Naive thymus-derived CD4-positive, alpha-beta T cell (primary cell): ENCODE measurements at regions not wholly inside any gene's neighbourhood (a gene's known extent, or its start where the extent isn't known, plus 50 kb on each side); places are given as distances from the start of the nearest gene placed in this dataset.

Experiments
- ATAC-seq: fragments of 150-1000 bp; cut with Tn5 transposase; 2 replicates; pipeline ENCODE4 v1.10.0; 2021; ENCODE audit warnings: mild to moderate bottlenecking, moderate library complexity
- CTCF ChIA-PET: fragments of 350-600 bp; sonication (Branson Sonifier 250); formaldehyde crosslinking; loops from one replicate; lab custom pipeline; 2021; ENCODE audit warnings: antibody characterized with exemption; lab: Charles Lee
- POLR2A ChIA-PET: fragments of 350-600 bp; sonication (Branson Sonifier 250); formaldehyde crosslinking; loops from one replicate; lab custom pipeline; 2021; ENCODE audit warnings: antibody characterized with exemption, inconsistent platforms; lab: Charles Lee
- DNase-seq, 9 donors: peaks; one replicate each; pipeline versions ENCODE4 v3.0.0 to v3.0.0-alpha.2; 2020 to 2022; ENCODE audit warnings: mixed read lengths in 1 of 9
- H3K27ac ChIP-seq: one replicate; pipeline ENCODE4 v1.7.0; 2013; ENCODE audit warnings: mild to moderate bottlenecking, low read depth, low read length, moderate library complexity
- H3K27me3 ChIP-seq, 2 donors: one replicate each; pipeline ENCODE4 v1.7.0; 2013; ENCODE audit warnings: low read length in 2 of 2, mild to moderate bottlenecking in 2 of 2, moderate library complexity in 2 of 2; ENCODE audit not compliant: control insufficient read depth in 2 of 2, insufficient read depth in 2 of 2
- H3K36me3 ChIP-seq, 3 experiments: 1 replicate in 2 of 3; 2 replicates in 1 of 3; pipeline ENCODE4 v1.7.0; 2013; ENCODE audit warnings: low read length in 3 of 3, mild to moderate bottlenecking in 3 of 3, moderate library complexity in 1 of 3; ENCODE audit not compliant: insufficient read depth in 3 of 3, control insufficient read depth in 2 of 3
- H3K4me1 ChIP-seq, 2 donors: one replicate each; pipeline ENCODE4 v1.7.0; 2013; ENCODE audit warnings: low read length in 2 of 2, mild to moderate bottlenecking in 2 of 2, moderate library complexity in 1 of 2; ENCODE audit not compliant: control insufficient read depth in 2 of 2, insufficient read depth in 2 of 2
- H3K4me3 ChIP-seq: 2 replicates; pipeline ENCODE4 v1.7.0; 2013; ENCODE audit warnings: mild to moderate bottlenecking, low read length
- H3K9me3 ChIP-seq, 3 experiments: 1 replicate in 2 of 3; 2 replicates in 1 of 3; pipeline ENCODE4 v1.7.0; 2013; ENCODE audit warnings: low read length in 3 of 3; ENCODE audit not compliant: control insufficient read depth in 2 of 3
- H3K27ac Mint-ChIP-seq, 9 donors: one replicate each; pipeline ENCODE4 v1.8.0; 2020 to 2022; ENCODE audit warnings: mixed read lengths in 9 of 9, mild to moderate bottlenecking in 8 of 9, moderate library complexity in 5 of 9, inconsistent platforms in 2 of 9
- H3K27me3 Mint-ChIP-seq, 5 donors: one replicate each; pipeline ENCODE4 v1.8.0; 2021 to 2022; ENCODE audit warnings: mixed read lengths in 5 of 5, mild to moderate bottlenecking in 1 of 5
- H3K36me3 Mint-ChIP-seq, 5 donors: one replicate each; pipeline ENCODE4 v1.8.0; 2020 to 2022; ENCODE audit warnings: mixed read lengths in 5 of 5, mild to moderate bottlenecking in 3 of 5, inconsistent platforms in 1 of 5
- H3K4me1 Mint-ChIP-seq, 7 donors: one replicate each; pipeline ENCODE4 v1.8.0; 2020 to 2022; ENCODE audit warnings: mixed read lengths in 7 of 7, mild to moderate bottlenecking in 3 of 7, inconsistent platforms in 1 of 7
- H3K4me3 Mint-ChIP-seq, 10 donors: one replicate each; pipeline ENCODE4 v1.8.0; 2020 to 2022; ENCODE audit warnings: mild to moderate bottlenecking in 10 of 10, mixed read lengths in 10 of 10, moderate library complexity in 6 of 10, inconsistent platforms in 2 of 10
- H3K9me3 Mint-ChIP-seq, 11 donors: one replicate each; pipeline ENCODE4 v1.8.0; 2020 to 2022; ENCODE audit warnings: mixed read lengths in 11 of 11, mild to moderate bottlenecking in 4 of 11, inconsistent platforms in 1 of 11, moderate library complexity in 1 of 11
- intact Hi-C, 2 donors: fragments of 100-400 bp; cut with micrococcal nuclease; formaldehyde crosslinking; loops; one replicate each; pipeline ENCODE4 v1.15.1; 2023

DNA sequence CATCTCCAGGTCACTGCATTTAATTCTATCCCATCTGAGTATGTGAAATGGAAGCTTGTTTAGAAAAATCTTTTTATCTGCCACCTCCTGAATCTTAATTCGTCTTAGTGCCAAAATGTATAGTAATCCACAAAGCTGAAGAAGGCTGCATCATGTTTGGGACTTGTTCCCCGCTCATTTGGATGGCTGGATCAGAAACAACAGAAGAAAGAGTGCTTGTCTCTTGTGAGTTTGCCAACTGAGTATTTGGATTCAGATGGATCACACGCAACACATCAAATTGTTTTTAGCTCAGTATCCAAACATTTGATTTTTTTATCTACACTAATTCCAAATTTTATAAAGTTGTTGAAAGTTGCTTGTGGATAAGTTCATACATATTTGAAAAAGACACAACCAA lies 197.2 kb upstream of the PAPPA start:
- H3K36me3 Mint-ChIP-seq: peaks cover 0 to under 1% (median 0%) of the 10 kb centered on the region in 5 donors

DNA sequence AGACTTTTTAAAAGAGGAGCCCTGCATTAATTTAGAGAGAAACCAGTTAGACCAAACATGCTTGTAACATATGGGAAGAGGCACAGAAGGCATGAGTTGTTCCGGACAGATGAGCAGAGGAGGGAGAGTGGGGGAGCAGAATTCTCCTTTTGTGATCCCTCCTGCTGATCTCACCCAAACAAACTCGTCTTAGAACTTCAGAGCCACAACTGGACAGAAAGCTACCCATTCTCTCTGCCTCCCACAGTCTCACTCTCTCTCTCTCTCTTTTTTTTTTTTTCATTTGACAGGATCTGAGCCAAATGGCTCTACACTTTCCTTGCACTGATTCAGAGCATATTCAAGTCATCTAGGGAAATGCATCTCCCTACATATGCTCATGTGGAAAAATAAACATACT lies 196.0 kb upstream of the PAPPA start:
- no peak overlapping the region for H3K27ac Mint-ChIP-seq
- no peak overlapping the region for H3K4me3 Mint-ChIP-seq
- POLR2A ChIA-PET: no interaction called here
- no peaks in the 10 kb centered on the region for H3K4me1 Mint-ChIP-seq
- intact Hi-C loops: no loop called here
- no peaks in the 10 kb centered on the region for H3K27me3 ChIP-seq
- CTCF ChIA-PET: no interaction called here
- peaks cover 0 to 19% (median 5%) of the 10 kb centered on the region in 11 donors for H3K9me3 Mint-ChIP-seq
- ATAC-seq (no peak), DNase-seq (no peak)
- no peak overlapping the region for H3K4me3 ChIP-seq
- no peaks in the 10 kb centered on the region for H3K36me3 ChIP-seq
- H3K27ac ChIP-seq: no peak overlapping the region
- peaks cover 0 to 3% (median 0%) of the 10 kb centered on the region in 5 donors for H3K36me3 Mint-ChIP-seq
- H3K27me3 Mint-ChIP-seq: no peaks in the 10 kb centered on the region
- no peaks in the 10 kb centered on the region for H3K4me1 ChIP-seq
- no peaks in the 10 kb centered on the region for H3K9me3 ChIP-seq

More for the DNA sequence above, 197.2 kb upstream of the PAPPA start:
- H3K27me3 Mint-ChIP-seq: no peaks in the 10 kb centered on the region
- DNase-seq (no peak), ATAC-seq (no peak)
- H3K9me3 Mint-ChIP-seq: peaks cover 0 to 19% (median 2%) of the 10 kb centered on the region in 11 donors
- no peak overlapping the region for H3K4me3 Mint-ChIP-seq
- H3K9me3 ChIP-seq: no peaks in the 10 kb centered on the region
- no peaks in the 10 kb centered on the region for H3K4me1 Mint-ChIP-seq
- no peak overlapping the region for H3K4me3 ChIP-seq
- H3K27me3 ChIP-seq: no peaks in the 10 kb centered on the region
- H3K27ac Mint-ChIP-seq: no peak overlapping the region
- no peaks in the 10 kb centered on the region for H3K4me1 ChIP-seq
- H3K27ac ChIP-seq: no peak overlapping the region
- ChIA-PET CTCF (no interaction called here), POLR2A (no interaction called here)
- intact Hi-C loops: no loop called here
- H3K36me3 ChIP-seq: no peaks in the 10 kb centered on the region

DNA sequence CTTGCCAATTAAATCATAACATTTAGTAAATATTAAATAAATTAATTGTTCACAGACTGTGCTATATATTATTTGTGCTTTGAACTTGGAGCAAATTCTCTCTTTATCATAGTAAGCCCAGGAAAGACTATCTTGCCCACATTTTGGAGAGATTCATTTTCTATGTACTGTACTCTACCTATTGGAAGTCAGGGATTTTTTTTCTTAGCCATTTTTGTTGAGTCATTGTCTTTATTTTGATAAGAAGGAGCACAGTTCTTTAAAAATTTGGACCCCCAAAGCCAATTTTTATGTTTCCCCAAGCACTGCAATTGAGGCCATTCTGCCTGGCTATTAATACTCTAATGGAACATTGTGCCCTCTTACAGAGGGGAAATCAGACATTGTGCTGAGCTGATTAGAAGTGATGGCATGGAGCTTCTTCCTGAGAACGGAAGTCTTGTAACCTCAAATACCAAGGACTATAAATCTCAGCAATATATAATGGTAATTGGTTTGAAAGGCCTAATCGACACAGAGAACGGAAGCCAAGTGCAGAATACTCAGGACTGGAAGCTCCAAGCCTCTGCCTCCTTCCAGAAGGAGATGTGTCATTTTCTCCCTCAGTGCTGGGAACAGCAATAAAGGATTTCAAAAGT lies 188.8 kb upstream of the PAPPA start:
- Mint-ChIP-seq H3K27ac (no peak overlapping the region), H3K4me1 (no peaks in the 10 kb centered on the region), H3K4me3 (no peak overlapping the region), H3K27me3 (no peaks in the 10 kb centered on the region), H3K9me3 (peaks cover 0 to 25% (median 7%) of the 10 kb centered on the region in 11 donors), H3K36me3 (peaks cover 0 to 3% (median 0%) of the 10 kb centered on the region in 5 donors)
- Histone ChIP-seq H3K36me3 (no peaks in the 10 kb centered on the region), H3K27ac (no peak overlapping the region), H3K4me1 (no peaks in the 10 kb centered on the region), H3K4me3 (no peak overlapping the region), H3K27me3 (no peaks in the 10 kb centered on the region), H3K9me3 (no peaks in the 10 kb centered on the region)
- ChIA-PET POLR2A (no interaction called here), CTCF (no interaction called here)
- intact Hi-C loops: no loop called here
- DNase-seq: no peak
- ATAC-seq: no peak

DNA sequence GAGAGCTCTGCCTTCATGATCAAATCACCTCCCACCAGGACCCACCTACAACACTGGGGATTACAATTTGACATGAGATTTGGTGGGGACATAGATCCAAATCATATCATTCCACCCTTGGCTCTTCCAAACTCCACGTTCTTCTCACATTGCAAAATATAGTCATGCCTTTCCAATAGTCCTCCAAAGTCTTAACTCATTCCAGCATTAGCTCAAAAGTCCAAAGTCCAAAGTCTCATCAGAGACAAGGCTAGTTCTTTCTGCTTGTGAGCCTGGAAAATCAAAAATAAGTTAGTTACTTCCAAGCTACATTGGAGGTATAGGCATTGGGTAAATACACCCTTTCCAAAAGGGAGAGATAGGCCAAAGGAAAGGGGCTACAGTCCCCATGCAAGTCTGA lies 186.9 kb upstream of the PAPPA start:
- Mint-ChIP-seq H3K4me1 (no peaks in the 10 kb centered on the region), H3K27me3 (peaks cover 0 to 3% (median 0%) of the 10 kb centered on the region in 5 donors), H3K27ac (no peak overlapping the region), H3K36me3 (no peaks in the 10 kb centered on the region), H3K9me3 (peaks cover 0 to 25% (median 6%) of the 10 kb centered on the region in 11 donors), H3K4me3 (no peak overlapping the region)
- DNase-seq (no peak), ATAC-seq (no peak)
- no peaks in the 10 kb centered on the region for H3K9me3 ChIP-seq
- intact Hi-C loops: no loop called here
- no peaks in the 10 kb centered on the region for H3K4me1 ChIP-seq
- ChIA-PET CTCF (no interaction called here), POLR2A (no interaction called here)
- no peaks in the 10 kb centered on the region for H3K27me3 ChIP-seq
- H3K36me3 ChIP-seq: no peaks in the 10 kb centered on the region
- no peak overlapping the region for H3K27ac ChIP-seq
- H3K4me3 ChIP-seq: no peak overlapping the region

- no peak for DNase-seq
- Mint-ChIP-seq H3K36me3 (no peaks in the 10 kb centered on the region), H3K27ac (no peak overlapping the region), H3K9me3 (peaks cover 0 to 33% (median 6%) of the 10 kb centered on the region in 11 donors), H3K4me3 (no peak overlapping the region), H3K4me1 (no peaks in the 10 kb centered on the region), H3K27me3 (peaks cover 0 to 3% (median 0%) of the 10 kb centered on the region in 5 donors)
- ATAC-seq: no peak
- Histone ChIP-seq H3K4me3 (no peak overlapping the region), H3K9me3 (no peaks in the 10 kb centered on the region), H3K27ac (no peak overlapping the region), H3K27me3 (no peaks in the 10 kb centered on the region), H3K4me1 (no peaks in the 10 kb centered on the region), H3K36me3 (no peaks in the 10 kb centered on the region)
- POLR2A ChIA-PET: no interaction called here
- intact Hi-C loops: no loop called here
- CTCF ChIA-PET: no interaction called here
Measured at GRCh38 chr9:115969096-115969495, 184.5 kb upstream of the PAPPA start.

- DNase-seq (no peak), ATAC-seq (no peak)
- no peaks in the 10 kb centered on the region for H3K4me1 Mint-ChIP-seq
- no peak overlapping the region for H3K4me3 Mint-ChIP-seq
- H3K36me3 Mint-ChIP-seq: no peaks in the 10 kb centered on the region
- ChIA-PET CTCF (no interaction called here), POLR2A (no interaction called here)
- intact Hi-C loops: no loop called here
- H3K4me1 ChIP-seq: no peaks in the 10 kb centered on the region
- no peak overlapping the region for H3K27ac Mint-ChIP-seq
- no peak overlapping the region for H3K4me3 ChIP-seq
- no peaks in the 10 kb centered on the region for H3K27me3 ChIP-seq
- H3K9me3 ChIP-seq: no peaks in the 10 kb centered on the region
- peaks cover 0 to 3% (median 0%) of the 10 kb centered on the region in 5 donors for H3K27me3 Mint-ChIP-seq
- peaks cover 2 to 25% (median 4%) of the 10 kb centered on the region in 11 donors for H3K9me3 Mint-ChIP-seq
- no peak overlapping the region for H3K27ac ChIP-seq
- H3K36me3 ChIP-seq: no peaks in the 10 kb centered on the region
Measured at GRCh38 chr9:115972362-115972761, 181.2 kb upstream of the PAPPA start.
